NCI-H446 (cell line): ENCODE measurements at regions not wholly inside any gene's neighbourhood (a gene's known extent, or its start where the extent isn't known, plus 50 kb on each side); places are given as distances from the start of the nearest gene placed in this dataset.
"Not testable (repeated sequence)": the region's sequence is repeated elsewhere in the genome, so short reads cannot be mapped to it uniquely, and the experiment has no call there.

Experiments used
- DNase-seq, 2 experiments: peaks; one replicate each; lab custom pipeline; 2025; lab: John Stamatoyannopoulos, UW

- DNase-seq, result no peak
These were observed 145.8 kb upstream of the HCCS start for GRCh38 chrX:10965174-10965798.

- no peak for DNase-seq
These were observed 145.1 kb upstream of the HCCS start for GRCh38 chrX:10966057-10966456.

GRCh38 chrX:10971176-10971575 lies 140.0 kb upstream of the HCCS start:
- DNase-seq, result no peak

- no peak for DNase-seq
These were observed 139.4 kb upstream of the HCCS start for GRCh38 chrX:10971759-10972158.

- DNase-seq, result no peak
These were observed 138.4 kb upstream of the HCCS start for GRCh38 chrX:10972706-10973105.

- no peak for DNase-seq
These were observed 136.2 kb upstream of the HCCS start for GRCh38 chrX:10974920-10975319.

- DNase-seq, result no peak
These were observed 131.2 kb upstream of the HCCS start for GRCh38 chrX:10979956-10980355.

GRCh38 chrX:10981506-10981905 lies 129.6 kb upstream of the HCCS start:
- DNase-seq, result no peak

GRCh38 chrX:10983526-10983925 lies 127.6 kb upstream of the HCCS start:
- DNase-seq, result no peak

- DNase-seq, result no peak
These were observed 126.9 kb upstream of the HCCS start for GRCh38 chrX:10984213-10984612.

- no peak for DNase-seq
These were observed 124.5 kb upstream of the HCCS start for GRCh38 chrX:10986616-10987015.

- no peak for DNase-seq
These were observed 122.5 kb upstream of the HCCS start for GRCh38 chrX:10988653-10989052.

- no peak for DNase-seq
These were observed 121.7 kb upstream of the HCCS start for GRCh38 chrX:10989386-10989785.

GRCh38 chrX:10990418-10990817 lies 120.7 kb upstream of the HCCS start:
- no peak for DNase-seq

- DNase-seq, result no peak
These were observed 120.2 kb upstream of the HCCS start for GRCh38 chrX:10990976-10991375.

GRCh38 chrX:10992110-10992509 lies 119.0 kb upstream of the HCCS start:
- no peak for DNase-seq

GRCh38 chrX:11007076-11007475 lies 104.1 kb upstream of the HCCS start:
- not testable (repeated sequence) for DNase-seq

GRCh38 chrX:11010476-11010875 lies 100.7 kb upstream of the HCCS start:
- no peak for DNase-seq

- no peak for DNase-seq
These were observed 94.4 kb upstream of the HCCS start for GRCh38 chrX:11016728-11017127.

GRCh38 chrX:11022588-11022987 lies 88.5 kb upstream of the HCCS start:
- not testable (repeated sequence) for DNase-seq

- no peak for DNase-seq
These were observed 71.2 kb upstream of the HCCS start for GRCh38 chrX:11039926-11040325.

- no peak for DNase-seq
These were observed 70.7 kb upstream of the HCCS start for GRCh38 chrX:11040405-11040804.

GRCh38 chrX:11040996-11041395 lies 70.1 kb upstream of the HCCS start:
- DNase-seq, result no peak

- DNase-seq, result no peak
These were observed 61.1 kb upstream of the HCCS start for GRCh38 chrX:11050013-11050412.

- DNase-seq, result no peak
These were observed 57.8 kb upstream of the HCCS start for GRCh38 chrX:11053351-11053750.
